Esophagus squamous epithelium (tissue), 4 donors: ENCODE measurements at regions not wholly inside any gene's neighbourhood (a gene's known extent, or its start where the extent isn't known, plus 50 kb on each side); places are given as distances from the start of the nearest gene placed in this dataset.

Experiments
- POLR2A ChIP-seq, 4 donors: fragments of 450-650 bp; IDR thresholded peaks; one replicate each; pipeline ENCODE4 v1.6.1; 2017; ENCODE audit warnings: antibody characterized with exemption in 4 of 4, mild to moderate bottlenecking in 4 of 4, moderate library complexity in 3 of 4
- TF ChIP-seq, protein P1 (sequence below), 6 experiments: fragments of 450-650 bp in 4 of 6; fragments of 200-600 bp in 2 of 6; sonication (generic) in 2 of 6; IDR thresholded peaks; one replicate each; pipeline ENCODE4 v1.5.1; 2016 to 2019; ENCODE audit warnings: antibody characterized with exemption in 6 of 6, mild to moderate bottlenecking in 4 of 6, moderate library complexity in 4 of 6

DNA sequence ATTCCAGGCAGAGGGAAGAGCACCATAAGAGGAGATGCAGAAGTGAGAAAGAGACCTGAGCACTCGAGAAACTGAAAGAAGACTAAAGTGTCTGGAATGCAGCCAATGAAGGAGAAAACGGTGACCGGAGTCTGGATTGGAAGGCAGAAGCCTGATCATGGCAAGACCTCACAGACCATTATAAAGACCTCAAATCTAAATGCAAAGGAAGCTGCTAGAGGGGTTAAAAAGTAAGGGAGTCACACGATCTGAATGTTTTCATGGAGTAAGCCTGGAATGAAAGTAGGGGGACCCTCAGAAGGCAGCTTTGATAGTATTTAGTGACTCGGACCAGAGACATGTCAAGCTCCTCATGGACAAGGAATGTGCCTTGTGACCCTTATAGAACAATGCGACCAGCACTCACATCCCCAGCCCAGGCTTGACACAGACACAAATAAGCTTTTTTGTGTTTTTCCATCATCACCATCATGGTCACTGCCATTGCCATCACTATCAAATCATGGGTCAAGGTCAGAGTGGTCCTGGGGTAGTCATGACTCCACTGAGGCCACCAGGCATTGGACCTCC, 183.6 kb downstream of the SEC16B start:
- TF ChIP-seq, protein P1, sequence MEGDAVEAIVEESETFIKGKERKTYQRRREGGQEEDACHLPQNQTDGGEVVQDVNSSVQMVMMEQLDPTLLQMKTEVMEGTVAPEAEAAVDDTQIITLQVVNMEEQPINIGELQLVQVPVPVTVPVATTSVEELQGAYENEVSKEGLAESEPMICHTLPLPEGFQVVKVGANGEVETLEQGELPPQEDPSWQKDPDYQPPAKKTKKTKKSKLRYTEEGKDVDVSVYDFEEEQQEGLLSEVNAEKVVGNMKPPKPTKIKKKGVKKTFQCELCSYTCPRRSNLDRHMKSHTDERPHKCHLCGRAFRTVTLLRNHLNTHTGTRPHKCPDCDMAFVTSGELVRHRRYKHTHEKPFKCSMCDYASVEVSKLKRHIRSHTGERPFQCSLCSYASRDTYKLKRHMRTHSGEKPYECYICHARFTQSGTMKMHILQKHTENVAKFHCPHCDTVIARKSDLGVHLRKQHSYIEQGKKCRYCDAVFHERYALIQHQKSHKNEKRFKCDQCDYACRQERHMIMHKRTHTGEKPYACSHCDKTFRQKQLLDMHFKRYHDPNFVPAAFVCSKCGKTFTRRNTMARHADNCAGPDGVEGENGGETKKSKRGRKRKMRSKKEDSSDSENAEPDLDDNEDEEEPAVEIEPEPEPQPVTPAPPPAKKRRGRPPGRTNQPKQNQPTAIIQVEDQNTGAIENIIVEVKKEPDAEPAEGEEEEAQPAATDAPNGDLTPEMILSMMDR (IDR thresholded peaks at IDR 0.05): no peak
- TF ChIP-seq POLR2A (IDR thresholded peaks at IDR 0.05): no peak
